ENCODE measurements at regions not wholly inside any gene's neighbourhood (a gene's known extent, or its start where the extent isn't known, plus 50 kb on each side); places are given as distances from the start of the nearest gene placed in this dataset.

DNA sequence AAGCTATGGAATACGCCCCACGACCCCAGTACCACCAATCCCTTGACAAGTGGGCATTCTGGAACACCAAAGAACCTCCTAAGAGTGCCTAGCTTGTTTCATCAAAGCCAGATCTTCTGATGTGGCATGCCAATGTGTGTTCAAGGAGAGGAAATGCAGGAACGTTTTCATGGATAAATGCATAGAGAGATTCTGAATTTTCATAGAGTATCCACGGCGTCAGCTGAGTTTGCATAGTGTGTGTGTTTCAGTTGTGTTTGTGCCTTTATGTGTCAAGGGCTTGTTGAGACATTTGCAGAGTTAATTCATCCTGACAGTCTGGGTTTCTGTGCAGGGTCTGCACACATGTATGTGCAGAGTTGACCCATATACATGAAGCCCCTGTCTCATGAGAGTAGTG lies 172.7 kb upstream of the LRFN2 start:
- TF ChIP-seq POLR2A (IDR thresholded peaks at IDR 0.05): no peak
- no peak for TF ChIP-seq CTCF (IDR thresholded peaks at IDR 0.05)
- no peak for TF ChIP-seq POLR2AphosphoS5 (IDR thresholded peaks at IDR 0.05)
